ENCODE measurements at regions not wholly inside any gene's neighbourhood (a gene's known extent, or its start where the extent isn't known, plus 50 kb on each side); places are given as distances from the start of the nearest gene placed in this dataset.

GRCh38 chr7:41763626-41764025, 60.7 kb upstream of the INHBA start:
- TF ChIP-seq POLR2A (IDR thresholded peaks at IDR 0.05), result no peak
- TF ChIP-seq, protein P1, sequence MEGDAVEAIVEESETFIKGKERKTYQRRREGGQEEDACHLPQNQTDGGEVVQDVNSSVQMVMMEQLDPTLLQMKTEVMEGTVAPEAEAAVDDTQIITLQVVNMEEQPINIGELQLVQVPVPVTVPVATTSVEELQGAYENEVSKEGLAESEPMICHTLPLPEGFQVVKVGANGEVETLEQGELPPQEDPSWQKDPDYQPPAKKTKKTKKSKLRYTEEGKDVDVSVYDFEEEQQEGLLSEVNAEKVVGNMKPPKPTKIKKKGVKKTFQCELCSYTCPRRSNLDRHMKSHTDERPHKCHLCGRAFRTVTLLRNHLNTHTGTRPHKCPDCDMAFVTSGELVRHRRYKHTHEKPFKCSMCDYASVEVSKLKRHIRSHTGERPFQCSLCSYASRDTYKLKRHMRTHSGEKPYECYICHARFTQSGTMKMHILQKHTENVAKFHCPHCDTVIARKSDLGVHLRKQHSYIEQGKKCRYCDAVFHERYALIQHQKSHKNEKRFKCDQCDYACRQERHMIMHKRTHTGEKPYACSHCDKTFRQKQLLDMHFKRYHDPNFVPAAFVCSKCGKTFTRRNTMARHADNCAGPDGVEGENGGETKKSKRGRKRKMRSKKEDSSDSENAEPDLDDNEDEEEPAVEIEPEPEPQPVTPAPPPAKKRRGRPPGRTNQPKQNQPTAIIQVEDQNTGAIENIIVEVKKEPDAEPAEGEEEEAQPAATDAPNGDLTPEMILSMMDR (IDR thresholded peaks at IDR 0.05), result no peak

Data from ovary (tissue), 3 donors.